Left colon (tissue), 2 donors: ENCODE measurements at regions not wholly inside any gene's neighbourhood (a gene's known extent, or its start where the extent isn't known, plus 50 kb on each side); places are given as distances from the start of the nearest gene placed in this dataset.

ENCODE experiments used
- ATAC-seq: fragments of 200-7000 bp; cut with Tn5 transposase; one replicate; pipeline ENCODE4 v1.9.1; 2020; ENCODE audit warnings: mild to moderate bottlenecking, moderate library complexity
- DNase-seq, 2 donors: peaks; one replicate each; pipeline ENCODE4 v3.0.0-alpha.2; 2020
- intact Hi-C, 2 donors: fragments of 100-400 bp; cut with DNase I in 1 of 2; cut with micrococcal nuclease in 1 of 2; formaldehyde crosslinking; loops; one replicate each; pipeline versions ENCODE4 v1.11.2 to v1.14.0; 2022; cut with DNase I, micrococcal nuclease
- donor health status: DM: no; HTN: no; CAD: no.
- donor health status: DM: yes; HTN: yes; CAD: no.

DNA sequence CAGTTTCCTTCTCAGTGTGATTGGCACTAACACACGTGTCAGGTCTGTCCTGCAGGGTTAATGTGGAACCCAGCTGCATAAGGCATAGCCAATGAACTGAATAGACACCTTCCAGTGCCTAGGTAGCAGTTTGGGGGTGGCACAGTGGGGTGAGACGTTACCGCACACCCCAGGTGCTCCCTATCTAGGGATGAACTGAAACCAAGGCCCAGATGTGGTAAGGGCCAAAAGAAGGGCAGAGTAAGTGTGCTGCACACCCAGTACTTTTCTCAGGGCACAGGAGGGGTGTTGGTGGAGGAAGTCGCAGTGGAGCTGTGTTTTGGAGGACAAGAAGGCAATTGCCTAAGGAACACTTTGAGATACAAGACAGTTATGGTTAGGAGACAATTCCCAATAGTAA, 317.9 kb upstream of the TSHZ3 start:
- no peak for ATAC-seq
- intact Hi-C loops = no loop called here

DNA sequence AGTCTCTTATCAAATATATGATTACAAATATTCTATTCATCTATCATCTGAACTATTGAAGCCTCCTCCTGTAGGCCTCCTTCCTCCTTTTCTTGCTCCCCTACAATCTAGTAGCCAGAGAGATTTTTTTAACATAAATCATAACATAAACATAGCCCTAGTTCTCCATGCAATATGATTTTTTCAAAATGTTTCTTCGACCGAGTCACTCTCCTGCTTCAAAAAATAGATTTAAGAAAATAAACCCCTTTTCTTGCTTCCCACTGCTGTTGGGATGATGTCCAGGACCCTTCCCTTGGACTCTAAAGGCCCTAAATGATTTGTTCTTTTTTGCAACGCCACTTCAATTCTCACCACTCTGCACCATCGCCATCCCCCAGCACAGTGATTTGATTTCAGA, 319.7 kb upstream of the TSHZ3 start:
- ATAC-seq = no peak
- no peak for DNase-seq
- intact Hi-C loops = no loop called here

More for the DNA sequence above, 317.9 kb upstream of the TSHZ3 start:
- DNase-seq = no peak

DNA sequence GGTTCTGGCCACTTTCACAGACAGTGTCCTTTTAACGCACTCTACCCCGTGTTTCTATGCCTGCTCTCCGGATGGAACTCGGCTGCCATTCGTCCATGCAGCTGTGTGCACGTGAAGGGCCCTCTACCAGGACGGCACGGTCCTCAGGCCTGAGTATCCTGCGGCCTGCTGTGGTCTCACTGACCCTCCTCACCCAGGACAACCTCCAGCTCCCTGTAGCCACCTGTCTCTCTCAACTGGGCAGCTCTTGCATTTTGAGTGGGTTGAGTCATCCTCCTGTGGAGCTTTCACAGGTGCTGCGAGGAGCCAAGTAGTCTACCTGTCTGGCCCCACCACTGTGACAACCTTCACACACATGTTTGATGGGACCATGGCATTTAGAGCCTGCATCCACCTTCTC, 321.7 kb upstream of the TSHZ3 start:
- intact Hi-C loops = no loop called here
- no peak for ATAC-seq

DNA sequence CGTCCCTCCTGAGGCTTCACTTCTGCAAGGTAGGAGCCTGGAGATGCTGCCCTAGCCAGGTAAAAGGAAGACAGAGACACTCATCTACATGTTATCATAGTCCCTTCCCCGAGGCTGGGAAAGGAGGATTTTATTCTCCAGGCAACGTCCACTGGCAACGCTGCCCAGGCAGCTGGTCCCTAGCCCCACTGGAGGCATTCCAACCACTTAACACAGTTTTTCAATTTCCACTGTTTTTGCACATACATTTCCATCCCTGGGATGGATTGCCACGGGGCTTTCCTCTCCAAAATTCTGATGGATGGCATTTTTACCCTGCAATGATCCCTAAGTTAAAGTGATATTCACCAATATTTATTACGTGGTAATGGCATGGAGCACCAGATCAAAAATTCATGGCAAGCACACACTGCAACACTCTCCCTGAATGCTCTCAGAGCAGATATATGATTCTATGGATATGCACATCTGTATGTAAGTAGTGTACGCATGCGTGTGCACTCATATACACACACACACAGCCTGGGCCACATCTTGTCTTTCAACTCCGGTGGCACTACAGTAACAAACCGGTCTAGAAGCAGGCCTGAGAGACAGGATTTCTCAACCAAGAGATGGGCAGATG, 322.3 kb upstream of the TSHZ3 start:
- intact Hi-C loops = no loop called here
- no peak for ATAC-seq
- DNase-seq = no peak

More for the DNA sequence above, 321.7 kb upstream of the TSHZ3 start:
- no peak for DNase-seq

DNA sequence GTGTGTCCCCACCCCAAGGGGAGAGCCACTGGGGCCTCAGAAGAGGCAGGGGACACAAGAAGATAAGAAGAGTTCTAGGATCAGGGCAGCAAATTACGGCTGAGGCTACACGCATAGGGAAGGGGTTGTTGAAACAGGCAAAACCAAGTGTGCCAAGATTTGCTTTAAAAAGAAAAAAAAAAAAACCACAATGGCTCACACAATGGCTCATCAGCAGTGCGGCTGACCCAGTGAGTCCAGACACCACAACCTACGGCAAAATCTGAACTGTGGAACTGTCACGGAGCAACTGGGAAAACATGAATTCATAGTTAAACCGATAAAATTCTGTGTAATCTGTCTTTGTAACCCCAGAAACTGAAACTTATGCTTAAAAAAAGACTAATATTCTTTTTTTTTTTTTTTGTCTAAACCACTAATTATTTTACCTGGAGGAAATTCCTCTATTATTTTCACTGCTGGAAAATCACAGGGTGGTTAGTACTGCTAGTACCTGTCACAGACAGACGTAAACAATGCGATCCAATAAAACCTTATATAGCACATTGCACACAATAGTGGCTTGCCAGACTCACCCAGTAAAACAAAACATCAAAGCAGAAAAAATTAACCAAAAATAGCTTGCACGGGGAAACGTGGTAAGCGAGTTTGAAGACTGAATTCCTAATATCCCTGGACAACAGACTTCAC, 325.4 kb upstream of the TSHZ3 start:
- ATAC-seq (no peak), DNase-seq (no peak)
- intact Hi-C loops = no loop called here

DNA sequence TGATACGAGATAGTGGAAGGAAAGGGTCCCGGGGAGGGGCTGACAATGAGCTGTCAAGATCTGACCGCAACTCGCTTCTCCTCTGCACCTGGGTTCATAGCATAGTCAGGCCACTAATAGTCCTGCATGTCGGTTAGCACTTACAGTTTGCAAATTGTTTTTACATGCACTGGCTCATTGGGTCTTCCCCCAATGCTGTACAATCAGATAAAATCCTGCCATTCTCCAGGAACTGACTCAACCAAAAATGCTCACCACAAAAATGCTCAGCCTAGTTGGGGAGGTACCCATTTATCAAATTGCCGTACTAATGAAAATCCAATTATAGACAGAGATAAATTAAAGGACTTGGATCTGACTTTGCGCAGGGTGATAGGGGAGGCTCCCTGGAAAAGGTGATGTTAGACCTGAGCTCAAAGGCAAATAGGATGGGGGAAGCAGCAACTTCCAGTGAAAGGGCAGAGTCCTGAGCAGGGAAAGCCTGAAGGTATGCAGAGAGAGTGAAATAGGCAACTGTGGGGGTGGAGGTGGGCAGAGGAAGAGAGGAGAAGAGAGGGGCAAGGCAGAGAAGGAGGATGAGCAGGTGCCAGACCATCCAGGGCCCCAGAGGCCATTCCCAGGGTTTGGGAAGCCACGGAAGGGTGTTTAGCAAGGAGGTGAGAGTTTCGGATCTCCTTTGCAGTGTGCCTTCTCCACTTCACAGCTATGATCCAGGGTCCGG, 326.1 kb upstream of the TSHZ3 start:
- DNase-seq (no peak), ATAC-seq (no peak)
- intact Hi-C loops = no loop called here

DNA sequence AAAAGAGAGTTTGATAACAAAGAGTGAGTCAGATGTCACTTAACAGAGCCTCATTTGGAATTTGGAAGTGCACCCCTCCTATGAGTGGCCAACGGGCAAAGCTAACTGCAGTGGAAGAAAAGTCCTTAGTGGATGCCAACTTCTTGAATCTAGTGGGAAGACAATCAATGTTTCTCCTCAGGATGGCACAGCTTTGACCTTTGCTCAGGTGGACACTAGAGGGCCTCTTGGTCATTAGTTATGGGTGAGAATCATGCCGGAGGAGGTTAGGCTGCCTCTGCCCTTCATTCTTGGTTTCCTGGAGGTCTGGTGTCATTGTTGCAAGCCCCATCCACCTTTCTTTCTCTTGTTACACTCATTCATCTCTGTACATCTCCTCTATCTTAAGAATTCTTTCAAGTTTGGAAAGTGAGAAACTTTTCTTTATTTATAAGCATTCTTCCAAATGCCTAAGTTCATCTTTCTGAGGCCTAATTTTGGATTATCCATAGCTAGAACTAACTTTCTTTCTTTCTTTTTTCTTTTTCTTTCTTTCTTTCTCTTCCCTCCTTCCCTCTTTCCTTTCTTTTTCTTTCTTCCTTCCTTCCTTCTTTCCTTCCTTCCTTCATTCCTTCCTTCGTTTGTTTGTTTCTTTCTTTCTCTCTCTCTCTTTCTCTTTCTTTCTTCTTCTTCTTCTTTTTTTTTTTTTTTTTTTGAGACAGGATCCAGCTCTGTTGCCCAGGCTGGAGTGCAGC, 327.2 kb upstream of the TSHZ3 start:
- DNase-seq = no peak
- ATAC-seq = no peak
- intact Hi-C loops = no loop called here

DNA sequence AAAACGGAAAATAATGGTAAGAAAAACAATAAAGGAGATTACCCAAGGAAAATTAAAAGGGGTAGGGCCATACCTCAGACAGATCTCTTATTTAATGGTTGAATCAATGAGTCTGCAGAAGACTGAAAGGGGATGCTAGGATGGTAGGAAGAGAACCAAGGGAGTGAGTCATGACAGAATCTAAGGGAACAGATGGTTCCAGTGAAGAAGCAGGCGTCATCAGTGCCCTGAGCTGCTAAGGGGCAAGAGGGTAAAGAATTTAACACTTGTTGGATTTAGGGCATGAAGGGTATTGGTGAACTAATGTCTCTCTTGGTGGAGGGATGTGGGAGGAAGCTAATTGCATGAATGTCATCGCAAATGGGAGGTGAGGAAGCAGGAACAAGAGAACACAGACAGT, 329.2 kb upstream of the TSHZ3 start:
- no peak for ATAC-seq
- intact Hi-C loops = no loop called here
- DNase-seq = no peak

DNA sequence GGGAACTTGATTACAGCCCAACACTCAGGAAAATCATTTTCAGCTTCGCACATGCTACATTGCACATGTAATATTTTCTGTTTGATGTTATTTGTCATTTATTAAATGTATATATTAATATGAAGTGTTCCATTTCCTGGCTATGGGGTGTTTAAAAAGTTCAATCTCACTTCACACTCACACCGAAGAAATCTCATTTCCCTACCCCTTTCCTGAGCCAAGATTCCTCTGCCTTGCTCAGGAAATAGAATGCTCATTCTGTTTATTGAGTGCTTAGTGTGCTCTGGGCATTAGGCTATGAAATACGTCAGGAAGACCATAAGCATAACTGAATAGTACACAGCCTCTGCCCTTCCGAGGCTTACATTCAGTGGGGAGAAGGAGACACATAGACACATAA, 331.9 kb upstream of the TSHZ3 start:
- no peak for ATAC-seq
- intact Hi-C loops = no loop called here

DNA sequence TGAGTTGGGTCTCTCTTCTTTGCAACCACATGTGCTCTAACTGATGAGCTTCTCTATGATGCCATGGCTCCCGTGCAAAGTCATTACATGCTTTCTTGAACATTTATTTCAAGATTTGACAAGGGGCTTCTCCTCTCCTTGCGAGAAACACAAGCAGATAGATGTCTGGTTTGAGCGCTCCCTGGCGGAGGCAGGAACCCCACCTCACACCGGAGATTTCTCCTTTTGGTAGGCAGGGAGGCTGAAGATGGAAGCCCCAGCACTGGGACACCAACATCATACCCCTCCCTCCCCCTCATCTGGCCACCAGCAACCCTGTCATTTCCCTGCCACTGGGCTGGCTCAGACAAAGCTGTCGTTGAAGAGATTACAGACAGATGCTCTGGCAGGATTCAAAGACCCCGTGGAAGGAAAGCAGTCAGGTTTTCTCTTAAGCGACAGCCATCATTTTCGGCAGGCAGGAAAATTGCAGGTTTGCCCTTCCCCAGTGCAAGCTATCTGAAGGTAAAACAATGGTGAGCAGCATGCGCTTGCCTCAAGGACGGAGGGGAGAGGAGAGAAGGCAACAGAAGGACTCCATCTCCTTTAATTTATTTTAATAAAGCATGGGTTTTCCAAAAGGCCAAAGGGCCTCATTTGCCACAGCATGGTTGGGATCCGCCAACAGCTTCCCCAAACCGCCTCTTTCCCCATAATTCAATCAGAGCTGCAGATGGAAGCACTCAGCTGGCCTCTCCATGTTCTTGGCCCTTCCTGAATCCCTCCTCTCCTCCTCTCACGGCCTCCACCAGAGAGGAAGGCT, 344.1 kb upstream of the TSHZ3 start:
- intact Hi-C loops = no loop called here
- DNase-seq = no peak
- no peak for ATAC-seq

More for the DNA sequence above, 331.9 kb upstream of the TSHZ3 start:
- no peak for DNase-seq

DNA sequence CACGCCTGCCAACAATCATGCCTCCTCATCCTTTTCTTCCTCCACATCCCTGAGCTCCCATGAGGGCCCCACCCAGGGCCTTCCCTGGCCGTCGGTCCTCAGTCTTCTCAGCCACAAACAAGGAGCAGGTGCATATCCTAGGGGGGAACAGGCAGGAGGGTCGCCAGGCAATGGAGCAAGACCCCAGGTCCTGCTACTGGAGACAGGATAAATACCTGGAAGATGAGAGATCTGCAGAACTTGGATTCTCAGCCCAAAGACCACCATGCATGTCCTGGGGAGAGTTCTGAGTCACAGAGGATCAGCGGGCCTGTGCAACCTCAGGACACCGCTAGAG, 344.7 kb upstream of the TSHZ3 start:
- ATAC-seq (no peak), DNase-seq (no peak)
- intact Hi-C loops = no loop called here

DNA sequence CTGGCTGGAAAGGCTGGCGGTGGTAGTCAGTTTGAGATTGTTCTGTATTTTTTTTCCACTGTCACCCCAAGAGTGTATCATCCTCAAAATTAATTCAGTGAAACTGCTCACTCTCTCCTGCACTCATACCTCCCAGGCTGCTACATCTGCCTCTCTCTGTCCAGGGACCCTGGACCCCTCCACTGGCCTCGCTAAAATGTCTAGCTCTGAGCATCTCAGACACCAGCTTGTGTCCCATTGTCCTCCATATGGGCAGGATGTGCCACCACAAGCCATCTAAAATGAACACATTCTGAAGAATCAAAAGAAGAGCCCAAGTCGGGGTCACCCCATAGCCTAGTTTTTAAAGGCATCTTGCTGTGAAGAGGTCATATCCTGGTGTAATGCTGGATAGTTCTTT, 345.5 kb upstream of the TSHZ3 start:
- no peak for ATAC-seq

DNA sequence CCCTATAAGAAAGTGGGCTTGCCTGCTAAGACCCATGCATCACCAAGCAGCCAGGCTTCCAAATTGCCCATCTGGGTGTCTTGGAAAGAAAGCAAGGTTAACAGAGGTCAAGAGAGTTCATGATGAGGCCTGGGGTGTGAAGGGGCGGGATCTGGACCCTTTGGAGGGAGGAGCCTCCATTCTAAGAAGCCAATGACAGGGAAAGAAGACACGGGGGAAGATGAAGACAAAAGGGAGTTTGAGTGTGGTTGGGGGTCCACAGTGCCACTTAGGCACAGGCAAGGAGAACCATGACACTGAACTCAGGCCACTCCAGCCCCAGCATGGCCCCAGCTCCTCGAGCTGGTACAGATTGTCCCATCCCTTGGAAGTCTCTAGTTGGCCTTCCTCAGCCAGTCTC, 350.2 kb upstream of the TSHZ3 start:
- DNase-seq (no peak), ATAC-seq (no peak)
- intact Hi-C loops = no loop called here

More for the DNA sequence above, 345.5 kb upstream of the TSHZ3 start:
- intact Hi-C loops = no loop called here
- no peak for DNase-seq

DNA sequence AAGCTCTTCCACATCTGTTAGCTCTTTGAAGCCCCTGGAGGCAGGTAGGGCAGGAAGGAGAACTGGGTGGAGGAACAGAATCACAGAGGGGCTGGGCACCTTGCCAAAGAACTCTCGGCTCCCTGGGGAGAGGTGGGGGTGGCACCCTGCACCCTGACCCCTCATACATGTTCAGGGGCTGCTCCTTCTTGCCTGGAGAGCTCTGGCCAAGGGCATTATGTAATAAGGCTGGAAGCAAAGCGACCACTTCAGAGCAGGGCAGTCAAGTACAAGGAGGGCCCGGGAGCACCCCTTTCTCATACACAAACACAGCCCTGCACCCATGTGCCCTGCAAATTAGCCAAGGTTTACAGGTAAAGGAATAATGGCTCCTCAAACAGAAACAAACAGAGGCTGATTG, 351.9 kb upstream of the TSHZ3 start:
- DNase-seq (no peak), ATAC-seq (no peak)
- intact Hi-C loops = no loop called here

DNA sequence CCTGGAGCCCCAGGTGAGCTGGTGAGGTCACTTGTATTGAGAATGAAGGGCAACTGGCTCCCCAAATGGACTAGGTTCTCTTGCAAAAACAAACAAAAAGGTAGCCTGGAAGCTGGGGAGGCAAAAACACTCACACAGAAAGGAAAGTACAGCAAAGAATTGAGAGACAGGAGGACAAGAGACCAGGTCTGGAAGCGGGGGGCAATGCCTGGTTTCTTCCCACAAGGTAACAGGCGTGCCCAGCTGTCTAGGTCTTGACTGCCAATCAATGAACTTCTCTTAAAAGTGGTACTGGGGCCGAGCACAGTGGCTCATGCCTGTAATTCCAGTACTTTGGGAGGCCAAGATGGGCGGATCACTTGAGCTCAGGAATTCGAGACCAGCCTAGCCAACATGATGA, 356.4 kb upstream of the TSHZ3 start:
- intact Hi-C loops = no loop called here
- ATAC-seq (no peak), DNase-seq (no peak)

DNA sequence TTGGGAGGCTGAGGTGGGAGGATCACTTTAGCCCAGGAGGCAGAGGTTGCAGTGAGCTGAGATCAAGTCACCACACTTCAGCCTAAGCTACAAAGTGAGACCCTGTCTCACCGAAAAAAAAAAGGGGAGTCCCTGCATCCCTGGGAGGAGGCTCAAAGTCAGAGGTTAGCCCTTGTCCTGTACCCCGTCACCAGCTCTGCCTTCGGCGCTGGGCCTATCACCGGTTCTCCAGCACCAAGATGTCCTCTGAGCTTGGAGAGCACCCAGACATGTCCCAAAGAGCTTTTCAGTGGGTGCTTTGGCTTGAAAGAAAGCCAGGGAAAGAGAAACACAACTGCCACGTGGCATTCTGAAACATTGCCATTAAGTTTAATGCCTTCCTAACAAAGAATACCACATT, 356.9 kb upstream of the TSHZ3 start:
- intact Hi-C loops = no loop called here
- ATAC-seq (no peak), DNase-seq (no peak)

DNA sequence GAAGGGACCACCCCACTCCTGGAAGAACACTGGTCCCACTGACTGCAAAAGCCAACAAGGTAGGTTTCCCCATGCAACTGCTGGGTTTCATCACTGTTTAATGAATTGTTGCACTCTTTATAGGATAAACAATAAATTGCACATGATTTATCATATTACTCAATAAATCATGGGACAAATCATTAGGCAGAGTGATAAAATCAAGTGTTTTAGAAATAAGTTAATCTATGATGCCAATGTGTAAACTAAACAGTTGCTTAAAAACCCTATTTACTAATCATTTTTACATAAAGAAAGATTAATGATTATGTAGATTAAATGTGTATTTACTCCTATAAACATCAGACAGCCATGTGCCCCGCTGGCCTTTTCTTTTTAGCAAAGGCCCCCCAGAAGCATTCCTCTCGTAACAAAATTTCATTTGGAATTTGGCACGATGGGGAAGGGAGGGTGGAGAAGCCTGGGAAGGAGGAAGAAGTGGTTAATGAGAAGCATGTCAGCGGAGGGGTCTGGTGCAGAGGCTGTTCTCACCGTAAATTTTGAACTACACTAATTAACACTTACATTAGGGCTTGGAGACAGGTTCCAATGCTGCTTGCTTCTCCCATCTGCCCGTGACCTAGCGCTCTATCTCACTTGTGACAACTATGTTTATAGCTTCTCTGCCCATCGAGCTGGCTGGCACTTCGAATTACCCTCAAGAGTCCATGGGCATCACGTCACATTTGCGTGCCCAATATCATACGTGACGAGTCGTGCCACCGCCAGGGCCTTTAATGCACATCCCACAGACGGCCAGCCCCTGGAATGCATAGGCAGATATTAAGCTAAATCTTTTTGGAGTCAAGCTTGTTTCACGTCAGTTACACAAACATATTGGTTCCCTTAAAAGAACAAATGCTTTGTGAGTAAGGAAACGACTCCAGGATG, 357.7 kb upstream of the TSHZ3 start:
- ATAC-seq (no peak), DNase-seq (no peak)
- intact Hi-C loops = no loop called here

DNA sequence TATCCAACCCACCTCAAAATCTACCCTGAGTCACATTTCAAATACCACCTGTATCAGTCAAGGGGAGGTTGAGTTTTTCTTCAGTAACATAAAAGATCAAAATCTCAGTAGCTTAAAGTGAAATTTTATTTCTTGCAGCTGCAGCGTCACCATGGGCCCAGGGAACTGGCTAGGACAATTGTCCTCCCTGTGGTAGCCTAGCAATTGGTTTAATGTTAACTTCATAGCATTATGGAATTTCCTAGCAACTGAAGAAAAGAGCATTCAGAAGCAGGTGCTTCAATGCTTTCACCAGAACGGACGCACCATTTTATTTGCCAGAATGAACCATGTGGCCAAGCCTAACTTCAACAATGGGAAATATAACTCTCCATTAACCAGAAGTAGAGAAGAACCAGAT, 359.3 kb upstream of the TSHZ3 start:
- no peak for ATAC-seq
- intact Hi-C loops = no loop called here
- no peak for DNase-seq
